Parathyroid adenoma (tissue), 2 donors: ENCODE measurements at regions not wholly inside any gene's neighbourhood (a gene's known extent, or its start where the extent isn't known, plus 50 kb on each side); places are given as distances from the start of the nearest gene placed in this dataset.

Experiments used
- H2AFZ ChIP-seq: fragments of 300-600 bp; sonication (generic); one replicate; pipeline ENCODE4 v1.7.0; 2017; ENCODE audit warnings: antibody characterized with exemption, mild to moderate bottlenecking
- H3K27ac ChIP-seq: fragments of 300-600 bp; sonication (generic); one replicate; pipeline ENCODE4 v1.7.0; 2017
- H3K27me3 ChIP-seq: fragments of 300-600 bp; sonication (generic); one replicate; pipeline ENCODE4 v1.7.0; 2017; ENCODE audit warnings: low read length; ENCODE audit not compliant: control insufficient read depth, insufficient read depth
- H3K36me3 ChIP-seq: fragments of 300-600 bp; sonication (generic); one replicate; pipeline ENCODE4 v1.7.0; 2017; ENCODE audit warnings: low read length; ENCODE audit not compliant: control insufficient read depth, insufficient read depth
- H3K4me1 ChIP-seq: fragments of 300-600 bp; sonication (generic); one replicate; pipeline ENCODE4 v1.7.0; 2017; ENCODE audit warnings: control low read depth
- H3K4me2 ChIP-seq: fragments of 300-600 bp; sonication (generic); one replicate; pipeline ENCODE4 v1.7.0; 2017; ENCODE audit warnings: low read length
- H3K4me3 ChIP-seq: fragments of 300-600 bp; sonication (generic); one replicate; pipeline ENCODE4 v1.7.0; 2017; ENCODE audit warnings: low read depth, low read length
- H3K79me2 ChIP-seq: fragments of 300-600 bp; sonication (generic); one replicate; pipeline ENCODE4 v1.7.0; 2017; ENCODE audit warnings: control low read depth
- H3K9ac ChIP-seq: fragments of 300-600 bp; sonication (generic); one replicate; pipeline ENCODE4 v1.7.0; 2017; ENCODE audit warnings: mild to moderate bottlenecking
- H3K9me3 ChIP-seq: fragments of 300-600 bp; sonication (generic); one replicate; pipeline ENCODE4 v1.7.0; 2017; ENCODE audit warnings: low read length; ENCODE audit not compliant: control insufficient read depth
- CTCF ChIP-seq: fragments of 300-600 bp; sonication (generic); IDR thresholded peaks from one replicate; pipeline ENCODE4 v1.7.0; 2017; ENCODE audit warnings: antibody characterized with exemption, mild to moderate bottlenecking
- donor health status: primary hyperparathyroidism.

DNA sequence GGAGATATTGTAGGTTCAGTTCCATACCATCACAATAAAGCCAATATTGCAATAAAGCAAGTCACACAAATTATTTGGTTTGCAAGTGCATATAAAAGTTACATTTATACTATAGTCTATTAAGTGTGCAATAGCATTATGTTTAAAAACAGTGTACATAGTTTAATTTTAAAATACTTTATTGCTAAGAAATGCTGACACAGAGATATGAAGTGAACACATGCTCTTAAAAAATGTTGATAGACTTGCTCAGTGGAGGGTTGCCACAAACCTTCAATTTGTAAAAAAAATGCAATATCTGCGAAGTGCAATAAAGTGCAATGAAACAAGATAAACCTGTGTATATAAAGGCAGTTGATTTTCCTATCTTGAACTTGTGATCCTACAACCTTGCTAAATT lies 161.5 kb downstream of the PRDM13 start:
- Histone ChIP-seq H3K4me2 (no peak overlapping the region), H3K79me2 (no peaks in the 10 kb centered on the region), H3K9me3 (no peaks in the 10 kb centered on the region), H3K4me1 (no peaks in the 10 kb centered on the region), H3K4me3 (no peak overlapping the region), H3K27ac (no peak overlapping the region), H3K9ac (no peak overlapping the region), H3K27me3 (no peaks in the 10 kb centered on the region), H3K36me3 (no peaks in the 10 kb centered on the region), H2AFZ (no peak overlapping the region)
- no peak for TF ChIP-seq CTCF

DNA sequence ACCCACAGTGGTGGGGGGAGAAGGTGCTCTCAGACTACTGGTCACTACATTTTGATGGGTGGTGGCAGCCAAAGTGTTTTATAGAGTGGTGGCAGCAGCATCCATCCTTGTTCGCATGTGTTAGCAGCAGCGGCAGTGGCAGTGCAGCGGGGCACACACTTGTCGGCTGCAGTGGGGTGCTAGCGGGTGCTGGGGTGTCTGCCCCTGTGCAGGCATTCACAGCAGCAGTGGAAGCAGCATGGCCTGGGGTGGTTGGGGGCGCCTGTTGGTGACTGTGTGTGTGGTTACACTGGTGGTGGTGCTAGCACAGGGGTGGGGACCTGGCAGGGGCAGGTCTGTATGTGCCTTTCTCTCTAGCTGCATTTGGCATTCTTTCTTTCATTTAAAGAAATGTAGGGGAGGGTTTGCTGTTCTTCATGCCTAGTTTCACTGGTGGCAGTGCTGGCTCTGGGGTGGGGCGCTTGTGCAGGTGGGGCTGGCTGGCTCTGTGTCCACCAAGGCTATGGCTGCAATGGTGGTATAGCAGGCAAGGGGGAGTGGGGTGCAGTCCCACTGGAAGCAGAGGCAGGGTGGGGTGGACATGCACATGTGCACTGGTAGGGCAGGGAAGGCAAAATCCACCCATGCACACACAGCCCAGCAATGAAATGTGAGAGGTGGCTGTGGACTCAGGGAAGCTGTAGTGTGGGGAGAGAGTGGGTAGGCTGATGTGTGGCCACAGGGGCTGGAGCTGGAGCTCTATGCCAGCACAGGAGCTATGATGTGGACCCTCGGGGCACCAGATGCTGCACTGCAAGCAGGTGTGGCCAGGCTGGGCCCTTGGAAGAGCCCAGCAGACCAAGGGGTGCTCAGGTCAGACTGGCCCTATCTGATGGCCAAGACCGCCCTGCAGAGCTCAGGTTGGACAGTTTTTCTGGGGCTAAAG lies 173.3 kb downstream of the PRDM13 start:
- Histone ChIP-seq H3K4me3 (no peak overlapping the region), H3K9me3 (no peaks in the 10 kb centered on the region), H3K27ac (no peak overlapping the region), H3K79me2 (no peaks in the 10 kb centered on the region), H2AFZ (no peak overlapping the region), H3K4me1 (no peaks in the 10 kb centered on the region), H3K27me3 (no peaks in the 10 kb centered on the region), H3K36me3 (no peaks in the 10 kb centered on the region), H3K4me2 (no peak overlapping the region), H3K9ac (no peak overlapping the region)
- TF ChIP-seq CTCF, result no peak

DNA sequence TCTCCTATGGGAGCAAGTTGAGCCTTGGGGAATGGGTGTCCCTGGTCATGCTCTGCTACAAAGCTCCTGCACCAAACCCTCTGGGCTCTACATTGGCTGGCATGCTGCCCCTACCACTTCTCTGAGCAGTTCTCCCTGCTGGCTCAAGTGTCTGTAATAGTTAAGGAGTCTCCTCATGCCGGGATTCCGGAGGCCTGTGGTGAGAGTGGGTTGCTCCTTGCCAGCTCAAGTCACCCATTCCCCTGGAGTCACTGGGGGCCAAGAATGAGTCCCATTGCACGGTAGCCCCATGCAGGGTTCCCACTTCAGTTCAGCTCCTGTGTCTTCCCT lies 173.9 kb downstream of the PRDM13 start:
- Histone ChIP-seq H3K9me3 (no peaks in the 10 kb centered on the region), H3K27ac (no peak overlapping the region), H3K27me3 (no peaks in the 10 kb centered on the region), H3K4me3 (no peak overlapping the region), H3K36me3 (no peaks in the 10 kb centered on the region), H3K9ac (no peak overlapping the region), H2AFZ (no peak overlapping the region), H3K4me2 (no peak overlapping the region), H3K79me2 (no peaks in the 10 kb centered on the region), H3K4me1 (no peaks in the 10 kb centered on the region)
- TF ChIP-seq CTCF, result no peak

DNA sequence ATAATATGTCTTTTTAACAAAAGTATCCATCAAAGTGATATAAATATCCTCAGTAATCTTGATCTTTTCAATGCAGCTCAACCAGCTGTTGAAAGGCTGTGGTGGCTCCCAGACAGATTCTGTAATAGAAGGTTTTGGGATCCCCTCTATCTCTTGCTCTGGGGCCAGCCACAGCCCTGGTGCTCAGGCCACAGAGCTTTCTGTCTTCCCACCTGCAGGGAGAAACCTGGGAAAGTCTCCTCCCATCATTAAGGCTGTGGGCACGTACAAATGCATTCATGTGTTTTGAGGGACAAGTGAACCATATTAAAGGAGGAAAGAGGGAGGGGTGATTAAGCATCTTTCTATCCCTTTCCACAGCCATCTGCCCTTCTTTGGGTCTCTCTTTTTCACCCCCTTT lies 183.1 kb downstream of the PRDM13 start:
- H3K4me1 ChIP-seq, result no peaks in the 10 kb centered on the region
- TF ChIP-seq CTCF, result no peak

GRCh38 chr6:99790679-99791078 lies 184.0 kb downstream of the PRDM13 start:
- no peaks in the 10 kb centered on the region for H3K9me3 ChIP-seq
- H3K4me3 ChIP-seq, result no peak overlapping the region
- H3K4me1 ChIP-seq, result no peaks in the 10 kb centered on the region
- H2AFZ ChIP-seq, result no peak overlapping the region
- no peak overlapping the region for H3K4me2 ChIP-seq
- H3K36me3 ChIP-seq, result no peaks in the 10 kb centered on the region
- no peak for TF ChIP-seq CTCF
- no peak overlapping the region for H3K9ac ChIP-seq
- no peak overlapping the region for H3K27ac ChIP-seq
- H3K27me3 ChIP-seq, result no peaks in the 10 kb centered on the region
- no peaks in the 10 kb centered on the region for H3K79me2 ChIP-seq

More for the DNA sequence above, 183.1 kb downstream of the PRDM13 start:
- Histone ChIP-seq H3K27me3 (no peaks in the 10 kb centered on the region), H2AFZ (no peak overlapping the region), H3K4me2 (no peak overlapping the region), H3K36me3 (no peaks in the 10 kb centered on the region), H3K9ac (no peak overlapping the region), H3K4me3 (no peak overlapping the region), H3K79me2 (no peaks in the 10 kb centered on the region), H3K27ac (no peak overlapping the region), H3K9me3 (no peaks in the 10 kb centered on the region)
